Esophagus squamous epithelium (tissue), 4 donors: ENCODE measurements at regions not wholly inside any gene's neighbourhood (a gene's known extent, or its start where the extent isn't known, plus 50 kb on each side); places are given as distances from the start of the nearest gene placed in this dataset.

Experiments used
- CTCF ChIP-seq, 6 experiments: fragments of 450-650 bp in 4 of 6; fragments of 200-600 bp in 2 of 6; sonication (generic) in 2 of 6; IDR thresholded peaks; one replicate each; pipeline ENCODE4 v1.5.1; 2016 to 2019; ENCODE audit warnings: antibody characterized with exemption in 6 of 6, mild to moderate bottlenecking in 4 of 6, moderate library complexity in 4 of 6
- POLR2A ChIP-seq, 4 donors: fragments of 450-650 bp; IDR thresholded peaks; one replicate each; pipeline ENCODE4 v1.6.1; 2017; ENCODE audit warnings: antibody characterized with exemption in 4 of 4, mild to moderate bottlenecking in 4 of 4, moderate library complexity in 3 of 4

GRCh38 chr3:20322085-20322484 is 136.1 kb upstream of the SGO1 start:
- TF ChIP-seq POLR2A (IDR thresholded peaks at IDR 0.05) = no peak
- no peak for TF ChIP-seq CTCF (IDR thresholded peaks at IDR 0.05)
